K562 (cell line): ENCODE measurements at regions not wholly inside any gene's neighbourhood (a gene's known extent, or its start where the extent isn't known, plus 50 kb on each side); places are given as distances from the start of the nearest gene placed in this dataset.

ENCODE experiments used
- ATAC-seq: fragments of 200-7000 bp; cut with Tn5 transposase; 3 replicates; pipeline ENCODE4 v1.9.1; 2020; ENCODE audit warnings: moderate library complexity
- BruUV-seq: library from RNA; stranded (reverse); fragments of 400-500 nt; replicated peaks from 2 replicates; lab custom pipeline; 2021; lab: Mats Ljungman, UMichigan
- CTCF ChIA-PET: fragments of 300-600 bp; formaldehyde crosslinking; extraction: SDS; loops from one replicate; lab custom pipeline; 2021; ENCODE audit warnings: low intra/inter-chr PET ratio; lab: Yijun Ruan, JAX
- POLR2A ChIA-PET: fragments of 300-600, 350-650 bp; sonication (Branson Sonifier 250); formaldehyde crosslinking; extraction: SDS; loops from one replicate; lab custom pipeline; 2021; ENCODE audit warnings: antibody characterized with exemption, inconsistent platforms; lab: Yijun Ruan, JAX
- DNase-seq, 4 experiments: peaks; one replicate each; pipeline versions ENCODE4 v3.0.0 to v3.0.0-alpha.2; 2011 to 2018; ENCODE audit warnings: low spot score in 3 of 4, mixed read lengths in 3 of 4; ENCODE audit errors: extremely low read depth in 1 of 4
- FAIRE-seq: peaks from 2 replicates; lab custom pipeline; 2011; peaks lifted over from hg19 to GRCh38; lab: Jason Lieb, UNC
- H2AFZ ChIP-seq: 2 replicates; pipeline ENCODE4 v1.6.0; 2011; ENCODE audit warnings: low read depth, low read length, control low read depth, inconsistent platforms
- H3K27ac ChIP-seq: fragments of 200-600 bp; 3 replicates; pipeline ENCODE4 v1.8.0; 2011; ENCODE audit warnings: low read depth, mild to moderate bottlenecking, control low read depth, inconsistent platforms, low read length, moderate library complexity, mixed read lengths; ENCODE audit errors: extremely low read depth
- H3K27me3 ChIP-seq, 2 experiments: fragments of 300-600 bp in 1 of 2; 2 replicates in 1 of 2; 3 replicates in 1 of 2; pipeline versions ENCODE4 v1.6.0 to v1.8.0; 2011; ENCODE audit warnings: inconsistent platforms in 2 of 2, low read length in 2 of 2, mild to moderate bottlenecking in 1 of 2, mixed read lengths in 1 of 2, moderate library complexity in 1 of 2; ENCODE audit not compliant: control insufficient read depth in 2 of 2, insufficient read depth in 2 of 2
- H3K36me3 ChIP-seq: fragments of 300-600 bp; 3 replicates; pipeline ENCODE4 v1.8.0; 2011; ENCODE audit warnings: mild to moderate bottlenecking, low read length, inconsistent platforms; ENCODE audit not compliant: control insufficient read depth, insufficient read depth
- H3K4me1 ChIP-seq, 2 experiments: fragments of 200-600 bp in 1 of 2; replicated peaks in 1 of 2; 2 replicates in 1 of 2; 3 replicates in 1 of 2; pipeline versions ENCODE4 v1.5.1 to v1.8.0; 2011; ENCODE audit warnings: inconsistent platforms in 2 of 2, low read length in 2 of 2, mild to moderate bottlenecking in 1 of 2, mixed read lengths in 1 of 2, moderate library complexity in 1 of 2; ENCODE audit not compliant: control insufficient read depth in 2 of 2, insufficient read depth in 2 of 2
- H3K4me2 ChIP-seq: 2 replicates; pipeline ENCODE4 v1.6.1; 2011; ENCODE audit warnings: low read length, control low read depth, inconsistent platforms, mixed read lengths; ENCODE audit not compliant: insufficient read depth
- H3K4me3 ChIP-seq: fragments of 200-600 bp; sonication (generic), shearing (Covaris generic); 2 replicates; pipeline ENCODE4 v1.5.1; 2016; ENCODE audit warnings: control low read depth, inconsistent platforms
- H3K79me2 ChIP-seq: fragments of 200-600 bp; 3 replicates; pipeline ENCODE4 v1.8.0; 2011; ENCODE audit warnings: low read length, inconsistent platforms; ENCODE audit not compliant: control insufficient read depth, insufficient read depth
- H3K9ac ChIP-seq, 2 experiments: 2 replicates each; pipeline versions ENCODE4 v1.6.0 to v1.6.1; 2011; ENCODE audit warnings: low read depth in 2 of 2, low read length in 2 of 2, control low read depth in 1 of 2, inconsistent platforms in 1 of 2, mild to moderate bottlenecking in 1 of 2, mixed read lengths in 1 of 2; ENCODE audit not compliant: insufficient read depth in 1 of 2
- H3K9me1 ChIP-seq: one replicate; pipeline ENCODE4 v1.6.0; 2011; ENCODE audit warnings: inconsistent platforms, mild to moderate bottlenecking, low read length, moderate library complexity; ENCODE audit not compliant: control insufficient read depth, insufficient read depth
- H3K9me3 ChIP-seq: replicated peaks from 2 replicates; pipeline ENCODE4 v1.5.1; 2011; ENCODE audit warnings: low read depth, low read length, inconsistent platforms; ENCODE audit not compliant: control insufficient read depth, insufficient read depth
- H4K20me1 ChIP-seq: replicated peaks from 2 replicates; pipeline ENCODE4 v1.6.1; 2011; ENCODE audit warnings: low read length, inconsistent platforms, mixed read lengths; ENCODE audit not compliant: control insufficient read depth, insufficient read depth
- CCNT2 ChIP-seq: IDR thresholded peaks from 2 replicates; pipeline ENCODE4 v1.6.1; 2011; ENCODE audit warnings: borderline replicate concordance, low read depth, mild to moderate bottlenecking, moderate library complexity, mixed read lengths, low read length; ENCODE audit not compliant: insufficient read length; ENCODE audit errors: extremely low read depth
- CREB1 ChIP-seq, 2 experiments: sonication (generic) in 1 of 2; formaldehyde crosslinking in 1 of 2; IDR thresholded peaks; 2 replicates each; pipeline versions ENCODE4 v1.6.1 to v1.8.0; 2012 to 2022; ENCODE audit warnings: inconsistent platforms in 1 of 2, mild to moderate bottlenecking in 1 of 2, missing genetic modification reagents in 1 of 2, moderate library complexity in 1 of 2
- CTBP1 ChIP-seq: fragments of 450-650 bp; IDR thresholded peaks from 2 replicates; pipeline ENCODE4 v1.6.1; 2016; ENCODE audit warnings: borderline replicate concordance
- FOXK2 ChIP-seq, 2 experiments: fragments of 450-650 bp; IDR thresholded peaks in 1 of 2; conservative IDR thresholded peaks in 1 of 2; 2 replicates each; pipeline ENCODE4 v1.6.1; 2016; ENCODE audit warnings: low read depth in 2 of 2, mild to moderate bottlenecking in 1 of 2
- ILF3 ChIP-seq: fragments of 450-650 bp; IDR thresholded peaks from 2 replicates; pipeline ENCODE4 v1.6.1; 2018; ENCODE audit warnings: antibody characterized with exemption, mild to moderate bottlenecking, moderate library complexity, borderline replicate concordance
- KLF6 ChIP-seq: fragments of 250-450 bp; sonication (Bioruptor Pico); IDR thresholded peaks from 2 replicates; pipeline ENCODE4 v1.4.0; 2020; ENCODE audit warnings: mild to moderate bottlenecking, moderate library complexity, borderline replicate concordance
- POLR2H ChIP-seq: IDR thresholded peaks from 2 replicates; pipeline ENCODE4 v1.6.1; 2016; ENCODE audit warnings: missing genetic modification characterization, low read depth, mild to moderate bottlenecking, control low read depth, missing compliant biosample characterization, moderate library complexity
- RBM25 ChIP-seq: fragments of 200-400 bp; formaldehyde crosslinking; IDR thresholded peaks from 2 replicates; pipeline ENCODE4 v1.6.1; 2018; ENCODE audit warnings: low read length, low read depth, moderate library complexity; ENCODE audit not compliant: severe bottlenecking
- TRIM28 ChIP-seq: fragments of 450-650 bp; IDR thresholded peaks from 2 replicates; pipeline ENCODE4 v1.6.1; 2017
- in situ Hi-C: fragments of 300-500 bp; cut with MboI; formaldehyde crosslinking; loops from 4 replicates; pipeline ENCODE4 v1.15.0; 2018; ENCODE audit warnings: inconsistent platforms, mixed read lengths
- intact Hi-C: fragments of 100-400 bp; cut with micrococcal nuclease; formaldehyde crosslinking; loops from 2 replicates; pipeline ENCODE4 v1.14.2; 2022
- TF ChIP-seq, protein P1 (sequence below): fragments of 200-800 bp; sonication (Bioruptor generic); IDR thresholded peaks from 2 replicates; pipeline ENCODE4 v1.6.1; 2016; ENCODE audit warnings: missing genetic modification characterization, missing compliant biosample characterization
- TF ChIP-seq, protein P2 (sequence below): fragments of 200-800 bp; sonication (Bioruptor generic); IDR thresholded peaks from 2 replicates; pipeline ENCODE4 v1.6.1; 2017; ENCODE audit warnings: missing genetic modification characterization, missing compliant biosample characterization
- TF ChIP-seq, protein P3 (sequence below): fragments of 450-650 bp; IDR thresholded peaks from 2 replicates; pipeline ENCODE4 v1.6.1; 2016; ENCODE audit warnings: mild to moderate bottlenecking
- TF ChIP-seq, protein P4 (sequence below): IDR thresholded peaks from 2 replicates; pipeline ENCODE4 v1.6.1; 2011; ENCODE audit not compliant: insufficient read length; ENCODE audit errors: extremely low read depth

DNA sequence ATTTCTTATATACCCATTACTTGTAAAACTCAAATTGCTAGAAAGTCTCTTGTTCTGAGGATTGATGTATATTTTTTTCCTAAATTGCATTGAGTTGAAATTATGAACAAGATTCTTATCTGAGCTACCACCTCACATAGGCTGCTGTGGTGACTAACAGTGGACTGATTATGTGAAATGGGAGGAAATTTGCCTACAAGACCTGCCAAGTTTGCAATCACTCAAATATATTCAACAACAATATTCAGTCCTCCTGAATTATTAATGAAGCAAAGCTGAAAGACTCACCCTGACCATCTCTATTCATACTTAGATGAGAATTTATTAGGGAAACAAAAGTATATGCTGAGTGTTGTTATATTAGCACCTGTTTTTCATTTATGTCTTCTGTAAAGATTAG is 412.6 kb upstream of the SEMA6D start:
- no peak overlapping the region for H3K9ac ChIP-seq
- in situ Hi-C loops = no loop called here
- CTCF ChIA-PET = no interaction called here
- no peaks in the 10 kb centered on the region for H4K20me1 ChIP-seq
- no peaks in the 10 kb centered on the region for H3K79me2 ChIP-seq
- H3K4me2 ChIP-seq = no peak overlapping the region
- BruUV-seq = no TSS peak
- no peak overlapping the region for H2AFZ ChIP-seq
- H3K9me3 ChIP-seq = no peaks in the 10 kb centered on the region; the same call in 1 of the 2 replicates
- H3K9me1 ChIP-seq = no peaks in the 10 kb centered on the region
- no peak for ATAC-seq
- H3K27ac ChIP-seq = no peak overlapping the region
- no peak overlapping the region for H3K4me3 ChIP-seq
- POLR2A ChIA-PET = no interaction called here
- H3K4me1 ChIP-seq = no peaks in the 10 kb centered on the region
- no peak for DNase-seq
- intact Hi-C loops = no loop called here
- no peaks in the 10 kb centered on the region for H3K27me3 ChIP-seq
- H3K36me3 ChIP-seq = no peaks in the 10 kb centered on the region
- no peak for FAIRE-seq
- TF ChIP-seq, protein P1, sequence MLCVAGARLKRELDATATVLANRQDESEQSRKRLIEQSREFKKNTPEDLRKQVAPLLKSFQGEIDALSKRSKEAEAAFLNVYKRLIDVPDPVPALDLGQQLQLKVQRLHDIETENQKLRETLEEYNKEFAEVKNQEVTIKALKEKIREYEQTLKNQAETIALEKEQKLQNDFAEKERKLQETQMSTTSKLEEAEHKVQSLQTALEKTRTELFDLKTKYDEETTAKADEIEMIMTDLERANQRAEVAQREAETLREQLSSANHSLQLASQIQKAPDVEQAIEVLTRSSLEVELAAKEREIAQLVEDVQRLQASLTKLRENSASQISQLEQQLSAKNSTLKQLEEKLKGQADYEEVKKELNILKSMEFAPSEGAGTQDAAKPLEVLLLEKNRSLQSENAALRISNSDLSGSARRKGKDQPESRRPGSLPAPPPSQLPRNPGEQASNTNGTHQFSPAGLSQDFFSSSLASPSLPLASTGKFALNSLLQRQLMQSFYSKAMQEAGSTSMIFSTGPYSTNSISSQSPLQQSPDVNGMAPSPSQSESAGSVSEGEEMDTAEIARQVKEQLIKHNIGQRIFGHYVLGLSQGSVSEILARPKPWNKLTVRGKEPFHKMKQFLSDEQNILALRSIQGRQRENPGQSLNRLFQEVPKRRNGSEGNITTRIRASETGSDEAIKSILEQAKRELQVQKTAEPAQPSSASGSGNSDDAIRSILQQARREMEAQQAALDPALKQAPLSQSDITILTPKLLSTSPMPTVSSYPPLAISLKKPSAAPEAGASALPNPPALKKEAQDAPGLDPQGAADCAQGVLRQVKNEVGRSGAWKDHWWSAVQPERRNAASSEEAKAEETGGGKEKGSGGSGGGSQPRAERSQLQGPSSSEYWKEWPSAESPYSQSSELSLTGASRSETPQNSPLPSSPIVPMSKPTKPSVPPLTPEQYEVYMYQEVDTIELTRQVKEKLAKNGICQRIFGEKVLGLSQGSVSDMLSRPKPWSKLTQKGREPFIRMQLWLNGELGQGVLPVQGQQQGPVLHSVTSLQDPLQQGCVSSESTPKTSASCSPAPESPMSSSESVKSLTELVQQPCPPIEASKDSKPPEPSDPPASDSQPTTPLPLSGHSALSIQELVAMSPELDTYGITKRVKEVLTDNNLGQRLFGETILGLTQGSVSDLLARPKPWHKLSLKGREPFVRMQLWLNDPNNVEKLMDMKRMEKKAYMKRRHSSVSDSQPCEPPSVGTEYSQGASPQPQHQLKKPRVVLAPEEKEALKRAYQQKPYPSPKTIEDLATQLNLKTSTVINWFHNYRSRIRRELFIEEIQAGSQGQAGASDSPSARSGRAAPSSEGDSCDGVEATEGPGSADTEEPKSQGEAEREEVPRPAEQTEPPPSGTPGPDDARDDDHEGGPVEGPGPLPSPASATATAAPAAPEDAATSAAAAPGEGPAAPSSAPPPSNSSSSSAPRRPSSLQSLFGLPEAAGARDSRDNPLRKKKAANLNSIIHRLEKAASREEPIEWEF = no peak
- TF ChIP-seq ILF3 (no peak), CTBP1 (no peak), POLR2H (no peak), RBM25 (no peak), CCNT2 (no peak), FOXK2 (conservative IDR thresholded peaks at IDR 0.05 in 1 of 2, IDR thresholded peaks at IDR 0.05 in 1 of 2; ENCODE audit: low read depth in 2 of 2) (no peak), KLF6 (CRISPR knock-in tag) (no peak), TRIM28 (no peak), CREB1 (IDR thresholded peaks at IDR 0.05) (no peak), CREB1 (CRISPR knock-in tag; IDR thresholded peaks at IDR 0.05) (no peak)
- TF ChIP-seq, protein P2, sequence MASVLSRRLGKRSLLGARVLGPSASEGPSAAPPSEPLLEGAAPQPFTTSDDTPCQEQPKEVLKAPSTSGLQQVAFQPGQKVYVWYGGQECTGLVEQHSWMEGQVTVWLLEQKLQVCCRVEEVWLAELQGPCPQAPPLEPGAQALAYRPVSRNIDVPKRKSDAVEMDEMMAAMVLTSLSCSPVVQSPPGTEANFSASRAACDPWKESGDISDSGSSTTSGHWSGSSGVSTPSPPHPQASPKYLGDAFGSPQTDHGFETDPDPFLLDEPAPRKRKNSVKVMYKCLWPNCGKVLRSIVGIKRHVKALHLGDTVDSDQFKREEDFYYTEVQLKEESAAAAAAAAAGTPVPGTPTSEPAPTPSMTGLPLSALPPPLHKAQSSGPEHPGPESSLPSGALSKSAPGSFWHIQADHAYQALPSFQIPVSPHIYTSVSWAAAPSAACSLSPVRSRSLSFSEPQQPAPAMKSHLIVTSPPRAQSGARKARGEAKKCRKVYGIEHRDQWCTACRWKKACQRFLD (CRISPR knock-in tag) = no peak
- TF ChIP-seq, protein P3, sequence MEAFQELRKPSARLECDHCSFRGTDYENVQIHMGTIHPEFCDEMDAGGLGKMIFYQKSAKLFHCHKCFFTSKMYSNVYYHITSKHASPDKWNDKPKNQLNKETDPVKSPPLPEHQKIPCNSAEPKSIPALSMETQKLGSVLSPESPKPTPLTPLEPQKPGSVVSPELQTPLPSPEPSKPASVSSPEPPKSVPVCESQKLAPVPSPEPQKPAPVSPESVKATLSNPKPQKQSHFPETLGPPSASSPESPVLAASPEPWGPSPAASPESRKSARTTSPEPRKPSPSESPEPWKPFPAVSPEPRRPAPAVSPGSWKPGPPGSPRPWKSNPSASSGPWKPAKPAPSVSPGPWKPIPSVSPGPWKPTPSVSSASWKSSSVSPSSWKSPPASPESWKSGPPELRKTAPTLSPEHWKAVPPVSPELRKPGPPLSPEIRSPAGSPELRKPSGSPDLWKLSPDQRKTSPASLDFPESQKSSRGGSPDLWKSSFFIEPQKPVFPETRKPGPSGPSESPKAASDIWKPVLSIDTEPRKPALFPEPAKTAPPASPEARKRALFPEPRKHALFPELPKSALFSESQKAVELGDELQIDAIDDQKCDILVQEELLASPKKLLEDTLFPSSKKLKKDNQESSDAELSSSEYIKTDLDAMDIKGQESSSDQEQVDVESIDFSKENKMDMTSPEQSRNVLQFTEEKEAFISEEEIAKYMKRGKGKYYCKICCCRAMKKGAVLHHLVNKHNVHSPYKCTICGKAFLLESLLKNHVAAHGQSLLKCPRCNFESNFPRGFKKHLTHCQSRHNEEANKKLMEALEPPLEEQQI = no peak
- TF ChIP-seq, protein P4, sequence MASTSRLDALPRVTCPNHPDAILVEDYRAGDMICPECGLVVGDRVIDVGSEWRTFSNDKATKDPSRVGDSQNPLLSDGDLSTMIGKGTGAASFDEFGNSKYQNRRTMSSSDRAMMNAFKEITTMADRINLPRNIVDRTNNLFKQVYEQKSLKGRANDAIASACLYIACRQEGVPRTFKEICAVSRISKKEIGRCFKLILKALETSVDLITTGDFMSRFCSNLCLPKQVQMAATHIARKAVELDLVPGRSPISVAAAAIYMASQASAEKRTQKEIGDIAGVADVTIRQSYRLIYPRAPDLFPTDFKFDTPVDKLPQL = no peak
